ENCODE measurements at regions not wholly inside any gene's neighbourhood (a gene's known extent, or its start where the extent isn't known, plus 50 kb on each side); places are given as distances from the start of the nearest gene placed in this dataset.

GRCh38 chr13:55263045-55263444 lies 1877.7 kb upstream of the PRR20A start:
- TF ChIP-seq POLR2AphosphoS5 (IDR thresholded peaks at IDR 0.05; ENCODE audit: insufficient read depth, low read depth, low read length) (no peak), CTCF (IDR thresholded peaks at IDR 0.05; ENCODE audit: extremely low read depth in 1 of 2, insufficient read depth in 1 of 2, low read depth in 1 of 2, low read length in 2 of 2) (no peak), POLR2A (IDR thresholded peaks at IDR 0.05; ENCODE audit: low read depth, low read length) (no peak), EZH2 (IDR thresholded peaks at IDR 0.05; ENCODE audit: borderline replicate concordance, low read depth, low read length, severe bottlenecking) (no peak), JUN (IDR thresholded peaks at IDR 0.05; ENCODE audit: borderline replicate concordance, insufficient read depth, insufficient read length, low read depth) (no peak), MYC (IDR thresholded peaks at IDR 0.05; ENCODE audit: low read depth, low read length) (no peak)
